Testis (tissue), 2 donors: ENCODE measurements at regions not wholly inside any gene's neighbourhood (a gene's known extent, or its start where the extent isn't known, plus 50 kb on each side); places are given as distances from the start of the nearest gene placed in this dataset.

Source experiments
- POLR2A ChIP-seq: fragments of 450-650 bp; IDR thresholded peaks from one replicate; pipeline ENCODE4 v1.6.1; 2017; ENCODE audit warnings: antibody characterized with exemption, mild to moderate bottlenecking, moderate library complexity
- TF ChIP-seq, protein P1 (sequence below), 3 experiments: fragments of 450-650 bp in 2 of 3; fragments of 200-600 bp in 1 of 3; sonication (generic) in 1 of 3; IDR thresholded peaks; one replicate each; pipeline ENCODE4 v1.5.1; 2016 to 2019; ENCODE audit warnings: antibody characterized with exemption in 3 of 3, mild to moderate bottlenecking in 2 of 3, moderate library complexity in 1 of 3

DNA sequence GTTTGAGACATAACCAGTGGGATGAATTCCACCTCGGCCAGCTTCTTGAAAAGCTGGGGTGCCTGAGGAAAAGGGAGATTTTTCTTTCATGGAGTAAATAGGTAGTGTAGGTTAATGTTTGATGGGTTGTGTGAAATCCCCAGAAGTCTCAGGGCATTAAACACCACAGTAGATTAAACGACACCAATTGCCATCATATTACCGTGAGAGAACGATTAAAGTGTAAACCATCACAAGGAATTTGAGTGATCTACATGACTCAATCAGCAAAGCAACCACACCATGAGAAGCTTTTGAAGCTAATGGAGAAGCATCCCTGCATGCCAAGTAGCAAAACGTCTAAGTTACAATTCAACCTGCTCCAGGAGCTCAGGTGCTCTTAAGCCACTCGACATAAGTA, 322.5 kb upstream of the GATB start:
- TF ChIP-seq, protein P1, sequence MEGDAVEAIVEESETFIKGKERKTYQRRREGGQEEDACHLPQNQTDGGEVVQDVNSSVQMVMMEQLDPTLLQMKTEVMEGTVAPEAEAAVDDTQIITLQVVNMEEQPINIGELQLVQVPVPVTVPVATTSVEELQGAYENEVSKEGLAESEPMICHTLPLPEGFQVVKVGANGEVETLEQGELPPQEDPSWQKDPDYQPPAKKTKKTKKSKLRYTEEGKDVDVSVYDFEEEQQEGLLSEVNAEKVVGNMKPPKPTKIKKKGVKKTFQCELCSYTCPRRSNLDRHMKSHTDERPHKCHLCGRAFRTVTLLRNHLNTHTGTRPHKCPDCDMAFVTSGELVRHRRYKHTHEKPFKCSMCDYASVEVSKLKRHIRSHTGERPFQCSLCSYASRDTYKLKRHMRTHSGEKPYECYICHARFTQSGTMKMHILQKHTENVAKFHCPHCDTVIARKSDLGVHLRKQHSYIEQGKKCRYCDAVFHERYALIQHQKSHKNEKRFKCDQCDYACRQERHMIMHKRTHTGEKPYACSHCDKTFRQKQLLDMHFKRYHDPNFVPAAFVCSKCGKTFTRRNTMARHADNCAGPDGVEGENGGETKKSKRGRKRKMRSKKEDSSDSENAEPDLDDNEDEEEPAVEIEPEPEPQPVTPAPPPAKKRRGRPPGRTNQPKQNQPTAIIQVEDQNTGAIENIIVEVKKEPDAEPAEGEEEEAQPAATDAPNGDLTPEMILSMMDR (IDR thresholded peaks at IDR 0.05): no peak
- TF ChIP-seq POLR2A: no peak
